HG03460 (cell line): ENCODE measurements at regions not wholly inside any gene's neighbourhood (a gene's known extent, or its start where the extent isn't known, plus 50 kb on each side); places are given as distances from the start of the nearest gene placed in this dataset.

ENCODE experiments used
- ATAC-seq: cut with Tn5 transposase; IDR thresholded peaks from one replicate; pipeline ENCODE4 v1.9.1; 2021; ENCODE audit not compliant: unreplicated experiment

GRCh38 chr1:98002288-98002687 is 81.5 kb upstream of the DPYD start:
- no peak for ATAC-seq

GRCh38 chr1:98001764-98002163 is 80.9 kb upstream of the DPYD start:
- no peak for ATAC-seq

GRCh38 chr1:97999320-97999719 is 78.5 kb upstream of the DPYD start:
- no peak for ATAC-seq

- no peak for ATAC-seq
Measured at GRCh38 chr1:97996880-97997279, 76.0 kb upstream of the DPYD start.

GRCh38 chr1:97989094-97989680 is 68.4 kb upstream of the DPYD start:
- no peak for ATAC-seq

DNA sequence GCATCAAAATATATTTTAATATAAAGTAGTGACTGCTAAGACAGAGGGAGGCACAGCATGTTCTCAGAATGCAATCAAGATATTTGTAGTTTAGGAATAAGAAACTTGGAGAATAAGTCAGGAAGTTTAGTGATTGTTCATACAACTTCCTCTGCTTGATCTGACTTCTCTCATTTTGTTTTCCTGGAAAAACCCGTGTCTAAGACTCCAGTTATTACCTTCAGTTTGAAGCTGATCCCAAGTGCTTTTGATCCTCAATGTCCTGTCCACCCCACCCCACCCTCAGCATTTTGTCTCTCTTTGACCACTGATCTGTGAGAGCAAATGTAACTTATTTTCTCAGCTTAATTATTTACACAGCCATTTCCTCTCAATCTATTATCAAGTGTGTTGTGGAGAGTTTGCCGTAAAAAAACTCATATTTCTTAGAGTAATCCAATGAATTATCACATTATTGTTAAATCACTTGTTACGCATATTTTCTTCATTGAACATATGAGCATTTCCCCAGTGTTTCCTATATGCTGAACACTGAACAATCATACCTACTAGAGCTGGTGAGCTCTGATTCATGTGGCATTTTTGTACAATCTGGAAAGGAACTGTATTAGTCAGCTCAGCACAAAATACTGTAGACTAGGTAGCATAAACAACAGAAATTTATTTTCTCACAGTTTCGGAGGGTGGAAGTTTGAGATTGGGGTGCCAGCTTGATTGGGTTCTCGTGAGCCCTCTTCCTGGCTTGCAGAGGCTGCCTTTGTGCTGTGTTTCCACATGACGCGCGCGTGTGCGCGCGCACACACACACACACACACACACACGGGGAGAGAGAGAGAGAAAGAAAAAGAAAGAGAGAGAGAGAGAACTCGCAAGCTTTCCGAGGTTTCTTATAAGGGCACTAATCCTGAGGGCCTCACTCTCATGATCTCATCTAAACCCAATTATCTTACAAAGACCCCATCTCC is 65.5 kb upstream of the DPYD start:
- ATAC-seq = no peak

- no peak for ATAC-seq
Measured at GRCh38 chr1:97983126-97983525, 62.3 kb upstream of the DPYD start.

GRCh38 chr1:97980530-97980929 is 59.7 kb upstream of the DPYD start:
- ATAC-seq = no peak

GRCh38 chr1:97976801-97977200 is 56.0 kb upstream of the DPYD start:
- no peak for ATAC-seq
